NOMO-1 treated with DMSO at 0.1 percent for 48 hours (cell line): ENCODE measurements at regions not wholly inside any gene's neighbourhood (a gene's known extent, or its start where the extent isn't known, plus 50 kb on each side); places are given as distances from the start of the nearest gene placed in this dataset.
"Not testable (repeated sequence)": the region's sequence is repeated elsewhere in the genome, so short reads cannot be mapped to it uniquely, and the experiment has no call there.

Experiments used
- DNase-seq: peaks from one replicate; lab custom pipeline; 2025; ENCODE audit not compliant: unreplicated experiment; lab: John Stamatoyannopoulos, UW

DNA sequence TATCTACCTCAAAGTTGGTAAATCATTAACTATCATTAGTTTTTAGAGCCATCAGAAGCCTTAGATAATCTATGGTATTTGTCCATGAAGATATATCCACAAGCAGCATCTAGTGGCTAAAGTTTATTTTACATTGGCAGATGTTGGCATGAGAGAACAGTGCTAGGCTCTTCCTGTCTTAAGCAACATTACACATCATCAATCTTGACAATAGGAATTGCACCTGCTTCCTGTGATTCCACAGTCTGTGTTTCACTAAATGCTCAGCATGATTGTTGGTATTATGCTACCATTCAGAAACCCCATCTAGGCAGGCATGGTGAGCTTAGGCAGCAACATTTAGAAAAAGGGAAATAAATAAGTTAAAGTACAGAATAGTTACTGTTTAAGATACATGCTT lies 246.6 kb downstream of the SLCO4C1 start:
- peak; percentile 20 for DNase-seq

DNA sequence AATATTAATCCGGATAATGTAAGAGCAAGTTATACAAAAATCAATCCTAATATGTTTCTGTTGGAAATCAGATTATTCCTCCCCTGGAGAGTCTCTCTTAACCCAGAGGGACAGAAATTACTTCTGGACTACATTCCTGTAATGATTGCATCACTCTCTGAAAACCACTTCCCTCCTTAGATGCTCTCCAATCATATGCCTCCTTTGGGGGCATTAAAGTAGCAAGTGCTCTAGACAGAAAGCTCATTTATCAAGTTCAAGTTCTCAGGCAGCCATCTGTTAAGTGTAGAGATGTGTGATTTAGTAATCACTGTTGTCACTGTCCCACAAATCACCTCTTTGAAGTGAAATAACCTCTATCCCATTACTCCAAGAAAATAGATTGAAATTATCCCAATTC lies 247.1 kb downstream of the SLCO4C1 start:
- DNase-seq: peak; percentile 35

DNA sequence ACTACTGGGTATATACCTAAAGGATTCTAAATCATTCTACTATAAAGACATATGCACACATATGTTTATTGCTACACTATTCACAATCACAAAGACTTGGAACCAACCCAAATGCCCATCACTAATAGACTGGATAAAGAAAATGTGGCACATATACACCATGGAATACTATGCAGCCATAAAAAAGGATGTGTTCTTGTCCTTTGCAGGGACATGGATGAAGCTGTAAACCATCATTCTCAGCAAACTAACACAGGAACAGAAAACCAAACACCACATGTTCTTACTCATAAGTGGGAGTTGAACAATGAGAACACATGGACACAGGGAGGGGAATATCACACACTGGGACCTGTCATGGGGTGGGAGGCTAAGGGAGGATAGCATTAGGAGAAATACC lies 249.0 kb downstream of the SLCO4C1 start:
- DNase-seq: not testable (repeated sequence)

DNA sequence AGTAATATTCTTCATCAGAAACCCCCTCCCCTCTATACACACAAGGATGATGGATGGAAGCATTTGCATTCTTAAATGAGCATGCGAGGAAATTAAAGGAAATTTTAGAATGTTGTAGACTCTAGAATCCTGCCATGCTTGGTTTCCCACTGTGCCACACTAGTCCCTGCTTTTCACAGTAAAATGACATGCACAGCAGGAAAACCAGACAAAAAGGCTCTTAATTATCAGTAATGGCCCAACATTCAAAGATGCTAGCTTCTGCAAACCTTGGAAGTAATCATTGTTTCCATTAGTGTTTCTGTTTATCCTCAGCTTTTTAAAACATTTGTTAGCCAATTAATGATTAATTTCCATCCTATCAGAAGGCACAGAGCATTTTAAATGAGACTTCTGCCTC lies 255.8 kb downstream of the SLCO4C1 start:
- DNase-seq: no peak

- no peak for DNase-seq
Observed at GRCh38 chr5:102036927-102037326, 259.2 kb downstream of the SLCO4C1 start.

- no peak for DNase-seq
Observed at GRCh38 chr5:102031711-102032110, 264.4 kb downstream of the SLCO4C1 start.

DNA sequence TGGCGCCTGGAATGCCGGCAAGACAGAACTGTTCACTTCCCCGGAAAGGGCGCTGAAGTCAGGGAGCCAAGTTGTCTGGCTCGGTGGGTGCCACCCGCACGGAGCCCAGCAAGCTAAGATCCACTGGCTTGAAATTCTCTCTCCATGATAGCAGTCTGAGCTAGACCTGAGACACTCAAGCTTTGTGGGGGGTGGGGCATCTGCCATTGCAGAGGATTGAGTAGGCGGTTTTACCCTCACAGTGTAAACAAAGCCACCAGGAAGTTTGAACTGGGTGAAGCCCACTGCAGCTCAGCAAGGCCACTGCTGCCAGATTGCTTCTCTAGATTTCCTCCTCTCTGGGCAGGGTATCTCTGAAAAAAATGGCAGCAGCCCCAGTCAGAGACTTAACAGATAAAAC lies 277.4 kb downstream of the SLCO4C1 start:
- no peak for DNase-seq

- DNase-seq: no peak
Observed at GRCh38 chr5:102018279-102018678, 277.8 kb downstream of the SLCO4C1 start.

GRCh38 chr5:102014371-102014770 lies 281.7 kb downstream of the SLCO4C1 start:
- no peak for DNase-seq

GRCh38 chr5:102010644-102011043 lies 285.4 kb downstream of the SLCO4C1 start:
- no peak for DNase-seq

DNA sequence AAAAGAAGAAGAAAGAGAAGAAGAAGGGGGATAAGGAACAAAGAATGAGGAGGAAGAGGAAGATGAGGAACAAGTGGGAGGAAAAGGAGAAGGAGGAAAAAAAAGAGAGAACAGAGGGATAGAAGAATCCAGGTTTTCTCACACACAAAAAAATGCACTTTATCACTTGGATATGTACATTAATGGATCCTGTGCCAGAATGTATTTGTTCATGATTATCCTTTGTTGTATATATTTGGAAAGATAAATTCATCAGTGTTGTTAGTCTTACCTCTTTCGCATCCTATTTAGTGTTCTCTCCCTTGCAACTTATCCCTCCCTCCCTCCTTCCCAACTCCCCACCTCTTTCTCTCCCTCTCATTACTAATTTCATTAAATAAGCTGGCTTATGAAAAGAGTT lies 298.8 kb downstream of the SLCO4C1 start:
- no peak for DNase-seq

GRCh38 chr5:101995585-101995984 lies 300.5 kb downstream of the SLCO4C1 start:
- DNase-seq: no peak

DNA sequence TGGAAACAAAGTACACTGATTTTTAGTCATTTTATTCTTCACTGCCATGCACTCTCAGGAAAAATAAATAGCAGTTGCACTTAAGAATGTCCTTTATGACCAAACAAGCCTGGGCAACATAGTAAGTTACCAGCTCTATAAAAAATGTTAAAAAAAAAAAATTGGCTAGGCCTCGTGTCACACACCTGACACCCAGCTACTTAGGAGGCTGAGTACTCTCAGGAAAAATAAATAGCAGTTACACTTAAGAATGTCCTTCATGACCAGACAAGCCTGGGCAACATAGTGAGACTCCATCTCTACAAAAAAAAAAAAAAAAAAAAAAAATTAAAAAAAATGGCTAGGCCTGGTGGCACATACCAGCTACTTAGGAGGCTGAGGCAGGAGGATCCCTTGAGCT lies 304.6 kb downstream of the SLCO4C1 start:
- DNase-seq: no peak

- no peak for DNase-seq
Observed at GRCh38 chr5:101989659-101990058, 306.4 kb downstream of the SLCO4C1 start.

- DNase-seq: peak; percentile 39
Observed at GRCh38 chr5:101977729-101978345, 318.2 kb downstream of the SLCO4C1 start.

- no peak for DNase-seq
Observed at GRCh38 chr5:101976933-101977332, 319.2 kb downstream of the SLCO4C1 start.

GRCh38 chr5:101969742-101970141 lies 326.3 kb downstream of the SLCO4C1 start:
- DNase-seq: no peak

DNA sequence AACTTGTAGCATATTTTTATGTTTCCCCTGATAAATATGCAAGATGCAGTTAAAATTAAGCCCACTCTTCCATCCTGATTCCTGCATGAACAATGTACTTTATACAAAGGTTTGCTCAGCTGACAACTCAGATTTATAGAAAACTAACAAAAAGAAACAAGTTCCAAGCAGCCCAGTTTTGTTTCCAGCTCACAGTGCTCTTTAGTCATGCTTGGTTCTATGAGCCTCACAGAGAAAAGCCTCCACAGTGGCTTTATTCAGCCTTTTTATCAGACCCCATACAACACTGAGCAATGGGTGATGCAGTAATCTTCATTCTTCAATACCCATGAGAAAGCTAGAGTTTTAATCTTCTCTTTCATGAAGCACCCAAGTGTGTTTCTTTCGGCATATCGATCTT lies 329.6 kb downstream of the SLCO4C1 start:
- no peak for DNase-seq

DNA sequence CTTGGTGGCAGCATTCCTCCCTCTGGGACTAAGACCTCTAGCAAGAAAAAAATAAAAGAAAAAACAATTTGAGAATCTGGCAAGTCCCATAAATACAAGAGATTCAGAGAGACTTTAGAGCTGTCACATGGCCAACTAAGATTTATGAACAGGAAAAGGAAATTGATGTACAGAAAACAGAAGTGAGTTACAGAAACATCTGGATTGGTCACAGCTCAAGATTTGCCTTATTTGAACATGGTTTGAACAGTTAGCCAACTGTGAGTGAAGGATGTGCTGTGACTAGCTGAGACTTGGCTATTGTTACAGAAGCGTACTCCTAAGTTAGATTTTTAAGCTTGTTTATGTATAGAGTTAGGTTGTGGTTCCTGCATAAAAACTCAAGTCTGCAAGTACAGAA lies 340.2 kb downstream of the SLCO4C1 start:
- DNase-seq: peak; percentile 7

- DNase-seq: no peak
Observed at GRCh38 chr5:101950019-101950418, 346.1 kb downstream of the SLCO4C1 start.

- DNase-seq: no peak
Observed at GRCh38 chr5:101948615-101949014, 347.5 kb downstream of the SLCO4C1 start.

GRCh38 chr5:101943784-101944183 lies 352.3 kb downstream of the SLCO4C1 start:
- peak; percentile 75 for DNase-seq

DNA sequence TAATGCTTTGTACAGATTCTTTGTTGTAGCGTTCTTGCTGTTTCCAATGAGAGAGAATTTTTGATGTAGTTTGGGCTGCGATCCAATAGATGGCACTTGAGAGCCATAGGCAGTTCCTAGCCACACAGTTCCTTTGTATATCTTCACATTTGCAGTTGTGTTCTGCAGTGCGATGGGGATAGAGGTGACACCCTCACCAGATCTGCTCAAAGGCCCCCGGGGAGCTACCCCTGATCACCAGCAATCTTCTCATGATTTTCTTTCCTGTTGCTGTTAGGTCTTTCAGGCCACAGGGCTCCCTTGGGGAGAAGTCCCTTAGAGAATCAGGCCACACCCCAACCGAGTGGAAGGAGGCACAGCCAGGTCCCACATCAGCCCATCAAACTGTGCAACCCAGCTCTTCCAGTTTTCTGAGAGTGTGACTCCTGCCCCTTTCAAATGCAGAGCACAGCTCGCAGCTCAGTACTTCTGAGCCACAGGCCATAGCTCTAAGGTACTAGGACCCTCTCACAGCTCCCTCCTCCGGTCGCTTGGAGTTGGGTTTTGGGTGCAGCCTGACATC lies 353.7 kb downstream of the SLCO4C1 start:
- DNase-seq: peak; percentile 15
